GM23338 (cell line): ENCODE measurements at regions not wholly inside any gene's neighbourhood (a gene's known extent, or its start where the extent isn't known, plus 50 kb on each side); places are given as distances from the start of the nearest gene placed in this dataset.

ENCODE experiments used
- ATAC-seq: fragments of 200-7000 bp; cut with Tn5 transposase; 3 replicates; pipeline ENCODE4 v1.9.1; 2020
- DNase-seq: peaks from one replicate; pipeline ENCODE4 v3.0.0-alpha.2; 2015; ENCODE audit warnings: low spot score
- H2AFZ ChIP-seq: fragments of 200-600 bp; sonication (generic); 2 replicates; pipeline ENCODE4 v1.8.0; 2016; ENCODE audit warnings: antibody characterized with exemption, mild to moderate bottlenecking, moderate library complexity
- H3F3A ChIP-seq: fragments of 200-600 bp; sonication (generic); replicated peaks from 2 replicates; pipeline ENCODE4 v1.8.0; 2017; ENCODE audit warnings: antibody characterized with exemption, mixed run types, low read depth
- H3K27ac ChIP-seq: fragments of 200-600 bp; sonication (generic); 2 replicates; pipeline ENCODE4 v1.6.1; 2016; ENCODE audit warnings: low read depth
- H3K27me3 ChIP-seq: fragments of 200-600 bp; sonication (generic); 2 replicates; pipeline ENCODE4 v1.8.0; 2016; ENCODE audit warnings: mild to moderate bottlenecking, mixed run types, moderate library complexity; ENCODE audit not compliant: insufficient read depth
- H3K36me3 ChIP-seq: fragments of 200-600 bp; sonication (generic); 2 replicates; pipeline ENCODE4 v1.8.0; 2016; ENCODE audit warnings: mild to moderate bottlenecking; ENCODE audit not compliant: insufficient read depth
- H3K4me1 ChIP-seq: fragments of 200-600 bp; sonication (generic); 2 replicates; pipeline ENCODE4 v1.8.0; 2016; ENCODE audit warnings: mild to moderate bottlenecking, moderate library complexity; ENCODE audit not compliant: insufficient read depth
- H3K4me2 ChIP-seq: fragments of 200-600 bp; sonication (generic); 2 replicates; pipeline ENCODE4 v1.7.1; 2017; ENCODE audit warnings: mixed run types
- H3K4me3 ChIP-seq: fragments of 200-600 bp; sonication (generic); 2 replicates; pipeline ENCODE4 v1.6.1; 2016; ENCODE audit warnings: mixed run types
- H3K79me2 ChIP-seq: fragments of 200-600 bp; sonication (generic); replicated peaks from 2 replicates; pipeline ENCODE4 v1.8.0; 2017; ENCODE audit warnings: mild to moderate bottlenecking; ENCODE audit not compliant: insufficient read depth
- H3K9me2 ChIP-seq: fragments of 200-600 bp; sonication (generic); 2 replicates; pipeline ENCODE4 v1.8.0; 2017; ENCODE audit not compliant: insufficient read depth
- H4K20me1 ChIP-seq: fragments of 200-600 bp; sonication (generic); replicated peaks from 2 replicates; pipeline ENCODE4 v1.8.0; 2017; ENCODE audit warnings: mild to moderate bottlenecking; ENCODE audit not compliant: insufficient read depth
- H3K27ac Mint-ChIP-seq: 2 replicates; pipeline ENCODE4 v1.8.0; 2020; ENCODE audit warnings: inconsistent platforms, mild to moderate bottlenecking, moderate library complexity, mixed read lengths
- H3K27me3 Mint-ChIP-seq: 3 replicates; pipeline ENCODE4 v1.8.0; 2022; ENCODE audit warnings: low read depth, mild to moderate bottlenecking, moderate library complexity, mixed read lengths, inconsistent platforms; ENCODE audit not compliant: insufficient read depth, poor library complexity
- H3K36me3 Mint-ChIP-seq: 3 replicates; pipeline ENCODE4 v1.8.0; 2021; ENCODE audit warnings: low read depth, mild to moderate bottlenecking, inconsistent platforms, moderate library complexity, mixed read lengths
- H3K4me1 Mint-ChIP-seq: 3 replicates; pipeline ENCODE4 v1.8.0; 2020; ENCODE audit warnings: mild to moderate bottlenecking, inconsistent platforms, mixed read lengths
- H3K4me3 Mint-ChIP-seq: 3 replicates; pipeline ENCODE4 v1.8.0; 2021; ENCODE audit warnings: moderate library complexity, mild to moderate bottlenecking, inconsistent platforms, mixed read lengths
- H3K9me3 Mint-ChIP-seq: 3 replicates; pipeline ENCODE4 v1.8.0; 2020; ENCODE audit warnings: moderate library complexity, mild to moderate bottlenecking, inconsistent platforms, mixed read lengths
- CREB1 ChIP-seq: fragments of 250-450 bp; sonication (Bioruptor Pico); IDR thresholded peaks from 2 replicates; pipeline ENCODE4 v1.5.0; 2020; ENCODE audit warnings: low read depth, mild to moderate bottlenecking, moderate library complexity
- CTCF ChIP-seq, 2 experiments: fragments of 200-600 bp in 1 of 2; sonication (generic) in 1 of 2; conservative IDR thresholded peaks; 2 replicates each; pipeline versions ENCODE4 v1.5.1 to v1.6.1; 2016 to 2017; ENCODE audit warnings: antibody characterized with exemption in 2 of 2, low read depth in 2 of 2, mild to moderate bottlenecking in 2 of 2, moderate library complexity in 1 of 2
- ETS1 ChIP-seq: IDR thresholded peaks from 2 replicates; pipeline ENCODE4 v1.6.1; 2016; ENCODE audit warnings: antibody characterized with exemption
- EZH2 ChIP-seq: fragments of 200-600 bp; sonication (generic); IDR thresholded peaks from one replicate; pipeline ENCODE4 v1.8.0; 2017; ENCODE audit warnings: antibody characterized with exemption, mild to moderate bottlenecking, low read depth; ENCODE audit not compliant: unreplicated experiment
- EZH2phosphoT487 ChIP-seq: fragments of 200-600 bp; sonication (generic); IDR thresholded peaks from one replicate; pipeline ENCODE4 v1.8.1; 2018; ENCODE audit warnings: antibody characterized with exemption; ENCODE audit not compliant: unreplicated experiment
- JUNB ChIP-seq: IDR thresholded peaks from one replicate; pipeline ENCODE4 v1.6.1; 2016; ENCODE audit warnings: antibody characterized with exemption; ENCODE audit not compliant: unreplicated experiment
- NANOG ChIP-seq: IDR thresholded peaks from 2 replicates; pipeline ENCODE4 v1.6.1; 2016; ENCODE audit warnings: antibody characterized with exemption, borderline replicate concordance
- POLR2AphosphoS5 ChIP-seq: IDR thresholded peaks from 2 replicates; pipeline ENCODE4 v1.6.1; 2016; ENCODE audit warnings: antibody characterized with exemption, low read depth
- REST ChIP-seq: IDR thresholded peaks from one replicate; pipeline ENCODE4 v1.6.1; 2018; ENCODE audit warnings: antibody characterized with exemption; ENCODE audit not compliant: unreplicated experiment
- STAT1 ChIP-seq: IDR thresholded peaks from one replicate; pipeline ENCODE4 v1.6.1; 2016; ENCODE audit warnings: antibody characterized with exemption; ENCODE audit not compliant: unreplicated experiment
- ZNF114 ChIP-seq: fragments of 250-450 bp; sonication (Bioruptor Pico); IDR thresholded peaks from 2 replicates; pipeline ENCODE4 v1.5.0; 2020; ENCODE audit warnings: mild to moderate bottlenecking, moderate library complexity
- ZNF331 ChIP-seq: fragments of 250-450 bp; sonication (Bioruptor Pico); IDR thresholded peaks from 2 replicates; pipeline ENCODE4 v1.5.0; 2020; ENCODE audit warnings: low read depth, mild to moderate bottlenecking, moderate library complexity
- ZNF462 ChIP-seq: fragments of 250-450 bp; sonication (Bioruptor Pico); IDR thresholded peaks from 2 replicates; pipeline ENCODE4 v1.5.0; 2020; ENCODE audit warnings: mild to moderate bottlenecking, moderate library complexity

- DNase-seq (no peak), ATAC-seq (no peak)
- no peak overlapping the region for H3K4me3 ChIP-seq
- no peaks in the 10 kb centered on the region for H3F3A ChIP-seq
- peaks cover 8% of the 10 kb centered on the region for H3K9me3 Mint-ChIP-seq
- no peak overlapping the region for H2AFZ ChIP-seq
- H3K27ac Mint-ChIP-seq, result no peak overlapping the region
- TF ChIP-seq ZNF331 (no peak), STAT1 (no peak), REST (no peak), JUNB (no peak), CTCF (conservative IDR thresholded peaks at IDR 0.05; ENCODE audit: low read depth in 2 of 2) (no peak), ZNF462 (no peak), NANOG (no peak), POLR2AphosphoS5 (no peak), EZH2 (no peak), ETS1 (no peak), EZH2phosphoT487 (no peak), ZNF114 (CRISPR knock-in tag) (no peak), CREB1 (CRISPR knock-in tag) (no peak)
- H4K20me1 ChIP-seq, result no peaks in the 10 kb centered on the region
- H3K27ac ChIP-seq, result no peak overlapping the region
- no peaks in the 10 kb centered on the region for H3K9me2 ChIP-seq
- peaks cover 7% of the 10 kb centered on the region; the same call in 1 of the 2 replicates for H3K4me1 ChIP-seq
- no peaks in the 10 kb centered on the region for H3K27me3 Mint-ChIP-seq
- no peaks in the 10 kb centered on the region for H3K79me2 ChIP-seq
- peaks cover 11% of the 10 kb centered on the region for H3K4me1 Mint-ChIP-seq
- no peak overlapping the region for H3K4me3 Mint-ChIP-seq
- no peaks in the 10 kb centered on the region for H3K36me3 ChIP-seq
- peaks cover 4% of the 10 kb centered on the region; the same call in 2 of the 3 replicates for H3K36me3 Mint-ChIP-seq
- no peak overlapping the region for H3K4me2 ChIP-seq
- H3K27me3 ChIP-seq, result no peaks in the 10 kb centered on the region
Measured at GRCh38 chr6:164531736-164532135, 777.7 kb downstream of the C6orf118 start.
